Activated CD4-positive, alpha-beta T cell treated with anti-CD3 and anti-CD28 coated beads, Interleukin-2, amount 50 U/mL, for 48 hours (primary cell): ENCODE measurements at regions not wholly inside any gene's neighbourhood (a gene's known extent, or its start where the extent isn't known, plus 50 kb on each side); places are given as distances from the start of the nearest gene placed in this dataset.

Experiments
- DNase-seq, 2 experiments: peaks; one replicate each; pipeline ENCODE4 v3.0.0-alpha.2; 2020

GRCh38 chr16:82567175-82567574 lies 59.6 kb upstream of the CDH13 start:
- no peak for DNase-seq

GRCh38 chr16:82563401-82563800 lies 63.4 kb upstream of the CDH13 start:
- no peak for DNase-seq

GRCh38 chr16:82562183-82562683 lies 64.5 kb upstream of the CDH13 start:
- DNase-seq = no peak

- no peak for DNase-seq
These were observed 65.9 kb upstream of the CDH13 start for GRCh38 chr16:82560805-82561325.

GRCh38 chr16:82544378-82545160 lies 82.2 kb upstream of the CDH13 start:
- DNase-seq = no peak

GRCh38 chr16:82542714-82543113 lies 84.1 kb upstream of the CDH13 start:
- no peak for DNase-seq

GRCh38 chr16:82541103-82541502 lies 85.7 kb upstream of the CDH13 start:
- no peak for DNase-seq

- no peak for DNase-seq
These were observed 91.0 kb upstream of the CDH13 start for GRCh38 chr16:82535764-82536163.

- DNase-seq = no peak
These were observed 91.5 kb upstream of the CDH13 start for GRCh38 chr16:82535262-82535661.

GRCh38 chr16:82533189-82533588 lies 93.6 kb upstream of the CDH13 start:
- DNase-seq = no peak

GRCh38 chr16:82530883-82531282 lies 95.9 kb upstream of the CDH13 start:
- no peak for DNase-seq

GRCh38 chr16:82527101-82527500 lies 99.7 kb upstream of the CDH13 start:
- DNase-seq = no peak

- no peak for DNase-seq
These were observed 101.8 kb upstream of the CDH13 start for GRCh38 chr16:82524976-82525375.

GRCh38 chr16:82523815-82524214 lies 103.0 kb upstream of the CDH13 start:
- no peak for DNase-seq

- no peak for DNase-seq
These were observed 104.7 kb upstream of the CDH13 start for GRCh38 chr16:82522026-82522425.

GRCh38 chr16:82518811-82519210 lies 108.0 kb upstream of the CDH13 start:
- DNase-seq = no peak

GRCh38 chr16:82514262-82514661 lies 112.5 kb upstream of the CDH13 start:
- DNase-seq = no peak

GRCh38 chr16:82510789-82511305 lies 115.9 kb upstream of the CDH13 start:
- no peak for DNase-seq

- no peak for DNase-seq
These were observed 116.9 kb upstream of the CDH13 start for GRCh38 chr16:82509691-82510430.

- no peak for DNase-seq
These were observed 119.8 kb upstream of the CDH13 start for GRCh38 chr16:82506692-82507670.

- DNase-seq = no peak
These were observed 121.9 kb upstream of the CDH13 start for GRCh38 chr16:82504836-82505235.

GRCh38 chr16:82499302-82499701 lies 127.5 kb upstream of the CDH13 start:
- no peak for DNase-seq
